ENCODE measurements at regions not wholly inside any gene's neighbourhood (a gene's known extent, or its start where the extent isn't known, plus 50 kb on each side); places are given as distances from the start of the nearest gene placed in this dataset.

DNA sequence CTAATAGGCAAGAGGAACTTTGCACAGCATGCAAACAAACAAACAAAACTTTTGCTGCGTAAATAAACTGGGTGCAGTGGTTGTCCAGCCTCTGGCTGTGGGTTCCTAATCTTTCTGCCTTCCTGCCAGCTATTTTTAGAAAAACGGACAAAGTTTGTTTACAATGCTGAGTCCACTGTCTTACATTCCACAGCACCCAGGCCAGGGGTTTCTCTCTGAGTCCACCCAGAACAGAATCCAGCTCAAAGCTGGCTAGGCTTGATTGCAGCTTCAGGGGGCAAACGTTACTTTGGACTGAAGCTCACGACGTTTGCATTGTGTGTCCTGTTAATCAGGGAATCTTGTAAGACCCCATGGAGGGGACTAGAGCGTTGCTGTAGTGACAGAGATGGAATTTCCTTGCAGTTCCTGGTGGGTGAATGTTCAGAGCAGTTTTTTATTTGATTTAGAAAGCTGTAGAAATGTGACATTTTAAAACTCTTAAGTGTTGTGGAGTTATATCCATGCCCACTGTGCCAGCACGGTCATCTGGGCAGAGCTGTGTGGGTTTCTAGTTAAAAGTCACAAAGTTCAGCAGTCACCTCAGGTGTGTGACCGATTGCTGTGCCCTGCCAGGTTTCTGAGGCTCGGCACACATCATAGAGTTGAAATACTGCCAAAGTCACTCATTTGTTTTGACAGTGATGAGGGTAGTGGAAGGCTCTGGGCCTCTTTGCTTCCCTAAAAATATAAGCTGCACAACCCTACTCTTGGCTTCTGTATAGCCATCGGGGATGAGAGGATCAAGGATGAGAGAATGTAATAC, 247.0 kb downstream of the STK31 start:
- TF ChIP-seq, protein P1, sequence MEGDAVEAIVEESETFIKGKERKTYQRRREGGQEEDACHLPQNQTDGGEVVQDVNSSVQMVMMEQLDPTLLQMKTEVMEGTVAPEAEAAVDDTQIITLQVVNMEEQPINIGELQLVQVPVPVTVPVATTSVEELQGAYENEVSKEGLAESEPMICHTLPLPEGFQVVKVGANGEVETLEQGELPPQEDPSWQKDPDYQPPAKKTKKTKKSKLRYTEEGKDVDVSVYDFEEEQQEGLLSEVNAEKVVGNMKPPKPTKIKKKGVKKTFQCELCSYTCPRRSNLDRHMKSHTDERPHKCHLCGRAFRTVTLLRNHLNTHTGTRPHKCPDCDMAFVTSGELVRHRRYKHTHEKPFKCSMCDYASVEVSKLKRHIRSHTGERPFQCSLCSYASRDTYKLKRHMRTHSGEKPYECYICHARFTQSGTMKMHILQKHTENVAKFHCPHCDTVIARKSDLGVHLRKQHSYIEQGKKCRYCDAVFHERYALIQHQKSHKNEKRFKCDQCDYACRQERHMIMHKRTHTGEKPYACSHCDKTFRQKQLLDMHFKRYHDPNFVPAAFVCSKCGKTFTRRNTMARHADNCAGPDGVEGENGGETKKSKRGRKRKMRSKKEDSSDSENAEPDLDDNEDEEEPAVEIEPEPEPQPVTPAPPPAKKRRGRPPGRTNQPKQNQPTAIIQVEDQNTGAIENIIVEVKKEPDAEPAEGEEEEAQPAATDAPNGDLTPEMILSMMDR (IDR thresholded peaks at IDR 0.05), result no peak
- TF ChIP-seq POLR2A (IDR thresholded peaks at IDR 0.05), result no peak
- no peak for TF ChIP-seq POLR2AphosphoS5 (IDR thresholded peaks at IDR 0.05)
- no peak for TF ChIP-seq EP300 (IDR thresholded peaks at IDR 0.05)

Measured in sigmoid colon (tissue), 4 donors.